Parathyroid adenoma (tissue), 2 donors: ENCODE measurements at regions not wholly inside any gene's neighbourhood (a gene's known extent, or its start where the extent isn't known, plus 50 kb on each side); places are given as distances from the start of the nearest gene placed in this dataset.

Experiments
- H2AFZ ChIP-seq: fragments of 300-600 bp; sonication (generic); one replicate; pipeline ENCODE4 v1.7.0; 2017; ENCODE audit warnings: antibody characterized with exemption, mild to moderate bottlenecking
- H3K27ac ChIP-seq: fragments of 300-600 bp; sonication (generic); one replicate; pipeline ENCODE4 v1.7.0; 2017
- H3K27me3 ChIP-seq: fragments of 300-600 bp; sonication (generic); one replicate; pipeline ENCODE4 v1.7.0; 2017; ENCODE audit warnings: low read length; ENCODE audit not compliant: control insufficient read depth, insufficient read depth
- H3K36me3 ChIP-seq: fragments of 300-600 bp; sonication (generic); one replicate; pipeline ENCODE4 v1.7.0; 2017; ENCODE audit warnings: low read length; ENCODE audit not compliant: control insufficient read depth, insufficient read depth
- H3K4me1 ChIP-seq: fragments of 300-600 bp; sonication (generic); one replicate; pipeline ENCODE4 v1.7.0; 2017; ENCODE audit warnings: control low read depth
- H3K4me2 ChIP-seq: fragments of 300-600 bp; sonication (generic); one replicate; pipeline ENCODE4 v1.7.0; 2017; ENCODE audit warnings: low read length
- H3K4me3 ChIP-seq: fragments of 300-600 bp; sonication (generic); one replicate; pipeline ENCODE4 v1.7.0; 2017; ENCODE audit warnings: low read depth, low read length
- H3K79me2 ChIP-seq: fragments of 300-600 bp; sonication (generic); one replicate; pipeline ENCODE4 v1.7.0; 2017; ENCODE audit warnings: control low read depth
- H3K9ac ChIP-seq: fragments of 300-600 bp; sonication (generic); one replicate; pipeline ENCODE4 v1.7.0; 2017; ENCODE audit warnings: mild to moderate bottlenecking
- H3K9me3 ChIP-seq: fragments of 300-600 bp; sonication (generic); one replicate; pipeline ENCODE4 v1.7.0; 2017; ENCODE audit warnings: low read length; ENCODE audit not compliant: control insufficient read depth
- CTCF ChIP-seq: fragments of 300-600 bp; sonication (generic); IDR thresholded peaks from one replicate; pipeline ENCODE4 v1.7.0; 2017; ENCODE audit warnings: antibody characterized with exemption, mild to moderate bottlenecking
- donor health status: primary hyperparathyroidism.

DNA sequence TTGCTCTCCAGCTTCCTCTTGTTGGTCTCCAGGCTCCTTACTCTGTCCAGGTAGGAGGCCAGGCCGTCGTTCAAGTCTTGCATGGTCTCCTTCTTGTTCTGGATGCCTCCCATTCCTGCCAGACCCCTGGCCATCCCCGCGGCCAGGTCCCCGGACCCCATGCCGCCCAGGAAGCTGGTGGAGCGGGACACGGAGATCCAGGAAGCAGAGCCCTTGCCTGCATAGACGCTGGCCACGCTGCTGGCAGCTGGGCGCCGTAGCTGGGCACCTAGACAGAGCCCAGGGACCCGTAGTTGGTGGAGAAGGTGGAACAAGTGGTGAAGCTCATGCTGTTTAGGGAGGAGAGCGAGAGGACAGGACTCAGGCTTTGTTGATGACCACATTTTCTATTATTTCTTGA, 1584.0 kb upstream of the ACO1 start:
- Histone ChIP-seq H3K79me2 (no peaks in the 10 kb centered on the region), H3K9ac (no peak overlapping the region), H3K4me1 (no peaks in the 10 kb centered on the region), H3K9me3 (no peaks in the 10 kb centered on the region), H3K4me2 (no peak overlapping the region), H2AFZ (no peak overlapping the region), H3K27me3 (no peaks in the 10 kb centered on the region), H3K36me3 (no peaks in the 10 kb centered on the region), H3K27ac (no peak overlapping the region), H3K4me3 (no peak overlapping the region)
- no peak for TF ChIP-seq CTCF

GRCh38 chr9:30812821-30813220, 1571.6 kb upstream of the ACO1 start:
- no peak overlapping the region for H3K27ac ChIP-seq
- no peaks in the 10 kb centered on the region for H3K27me3 ChIP-seq
- H3K4me2 ChIP-seq: no peak overlapping the region
- H3K4me1 ChIP-seq: no peaks in the 10 kb centered on the region
- H3K9ac ChIP-seq: no peak overlapping the region
- TF ChIP-seq CTCF: no peak
- H3K36me3 ChIP-seq: no peaks in the 10 kb centered on the region
- H3K4me3 ChIP-seq: no peak overlapping the region
- H2AFZ ChIP-seq: no peak overlapping the region
- H3K79me2 ChIP-seq: no peaks in the 10 kb centered on the region
- no peaks in the 10 kb centered on the region for H3K9me3 ChIP-seq

GRCh38 chr9:30815585-30815984, 1568.9 kb upstream of the ACO1 start:
- Histone ChIP-seq H2AFZ (no peak overlapping the region), H3K79me2 (no peaks in the 10 kb centered on the region), H3K27me3 (no peaks in the 10 kb centered on the region), H3K36me3 (no peaks in the 10 kb centered on the region), H3K4me1 (no peaks in the 10 kb centered on the region), H3K27ac (no peak overlapping the region), H3K9ac (no peak overlapping the region), H3K9me3 (no peaks in the 10 kb centered on the region), H3K4me3 (no peak overlapping the region), H3K4me2 (no peak overlapping the region)
- no peak for TF ChIP-seq CTCF

GRCh38 chr9:30845136-30845535, 1539.3 kb upstream of the ACO1 start:
- no peaks in the 10 kb centered on the region for H3K27me3 ChIP-seq
- H3K9me3 ChIP-seq: no peaks in the 10 kb centered on the region
- H3K4me3 ChIP-seq: no peak overlapping the region
- H2AFZ ChIP-seq: no peak overlapping the region
- TF ChIP-seq CTCF: no peak
- H3K27ac ChIP-seq: no peak overlapping the region
- H3K36me3 ChIP-seq: no peaks in the 10 kb centered on the region
- H3K4me2 ChIP-seq: no peak overlapping the region
- no peaks in the 10 kb centered on the region for H3K4me1 ChIP-seq
- H3K79me2 ChIP-seq: no peaks in the 10 kb centered on the region
- H3K9ac ChIP-seq: no peak overlapping the region

DNA sequence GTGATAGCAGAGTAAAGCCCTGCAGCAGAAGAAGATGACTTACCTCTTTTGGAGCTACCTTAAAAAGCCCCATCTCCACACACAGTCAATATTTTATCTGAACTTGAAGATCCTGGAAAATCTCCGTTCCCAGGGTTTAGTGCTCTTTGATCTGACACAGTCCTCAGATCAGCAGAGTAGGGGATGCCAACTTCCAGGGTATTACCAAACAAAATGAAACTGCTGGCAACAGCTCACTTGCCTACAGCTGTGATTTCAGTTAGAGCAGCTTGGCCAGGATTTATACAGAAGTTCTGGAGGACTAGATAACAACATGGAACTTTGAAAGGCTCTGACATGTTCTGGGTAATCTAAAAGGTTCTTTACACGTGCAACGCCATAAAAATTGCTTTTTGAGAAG, 1537.8 kb upstream of the ACO1 start:
- no peaks in the 10 kb centered on the region for H3K36me3 ChIP-seq
- no peak overlapping the region for H3K27ac ChIP-seq
- no peaks in the 10 kb centered on the region for H3K27me3 ChIP-seq
- no peak overlapping the region for H2AFZ ChIP-seq
- no peaks in the 10 kb centered on the region for H3K4me1 ChIP-seq
- no peaks in the 10 kb centered on the region for H3K9me3 ChIP-seq
- no peak overlapping the region for H3K9ac ChIP-seq
- no peaks in the 10 kb centered on the region for H3K79me2 ChIP-seq
- no peak overlapping the region for H3K4me3 ChIP-seq
- no peak for TF ChIP-seq CTCF
- H3K4me2 ChIP-seq: no peak overlapping the region
